GM12878 (cell line): ENCODE measurements at regions not wholly inside any gene's neighbourhood (a gene's known extent, or its start where the extent isn't known, plus 50 kb on each side); places are given as distances from the start of the nearest gene placed in this dataset.

Experiments used
- YY1 ChIP-seq: IDR thresholded peaks from 2 replicates; pipeline ENCODE4 v1.6.1; 2011; ENCODE audit warnings: low read depth, mild to moderate bottlenecking, low read length
- ZBTB33 ChIP-seq: fragments of 450-650 bp; IDR thresholded peaks from 2 replicates; pipeline ENCODE4 v1.6.1; 2017; ENCODE audit warnings: mild to moderate bottlenecking
- TF ChIP-seq, protein P1 (sequence below): IDR thresholded peaks from 2 replicates; pipeline ENCODE4 v1.6.1; 2011; ENCODE audit warnings: mild to moderate bottlenecking, low read depth, low read length, moderate library complexity; ENCODE audit not compliant: insufficient replicate concordance

DNA sequence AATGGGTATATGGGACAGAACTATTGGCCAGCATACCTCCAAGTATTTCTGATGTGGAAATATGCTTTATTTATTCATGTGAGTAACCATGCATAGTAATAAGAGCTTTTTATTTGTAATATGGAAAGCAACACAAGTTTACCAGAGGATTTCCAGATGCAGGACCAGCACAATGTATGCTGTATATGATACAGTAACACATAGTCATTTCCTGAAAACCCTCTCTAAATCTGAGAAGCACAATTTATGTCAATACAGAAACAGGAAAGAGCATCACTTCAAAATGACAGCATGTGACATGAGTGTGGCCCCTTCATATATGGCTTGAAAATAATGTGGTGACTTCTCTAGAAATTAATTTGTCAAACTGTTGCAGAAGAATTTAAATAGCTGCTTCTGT, 1134.7 kb upstream of the ADGRL2 start:
- TF ChIP-seq ZBTB33 (no peak), YY1 (no peak)
- TF ChIP-seq, protein P1, sequence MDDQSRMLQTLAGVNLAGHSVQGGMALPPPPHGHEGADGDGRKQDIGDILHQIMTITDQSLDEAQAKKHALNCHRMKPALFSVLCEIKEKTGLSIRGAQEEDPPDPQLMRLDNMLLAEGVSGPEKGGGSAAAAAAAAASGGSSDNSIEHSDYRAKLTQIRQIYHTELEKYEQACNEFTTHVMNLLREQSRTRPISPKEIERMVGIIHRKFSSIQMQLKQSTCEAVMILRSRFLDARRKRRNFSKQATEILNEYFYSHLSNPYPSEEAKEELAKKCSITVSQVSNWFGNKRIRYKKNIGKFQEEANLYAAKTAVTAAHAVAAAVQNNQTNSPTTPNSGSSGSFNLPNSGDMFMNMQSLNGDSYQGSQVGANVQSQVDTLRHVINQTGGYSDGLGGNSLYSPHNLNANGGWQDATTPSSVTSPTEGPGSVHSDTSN, result no peak
